CMK (cell line): ENCODE measurements at regions not wholly inside any gene's neighbourhood (a gene's known extent, or its start where the extent isn't known, plus 50 kb on each side); places are given as distances from the start of the nearest gene placed in this dataset.

Source experiments
- DNase-seq: peaks from one replicate; pipeline ENCODE4 v3.0.0-alpha.2; 2010; ENCODE audit warnings: low read depth

DNA sequence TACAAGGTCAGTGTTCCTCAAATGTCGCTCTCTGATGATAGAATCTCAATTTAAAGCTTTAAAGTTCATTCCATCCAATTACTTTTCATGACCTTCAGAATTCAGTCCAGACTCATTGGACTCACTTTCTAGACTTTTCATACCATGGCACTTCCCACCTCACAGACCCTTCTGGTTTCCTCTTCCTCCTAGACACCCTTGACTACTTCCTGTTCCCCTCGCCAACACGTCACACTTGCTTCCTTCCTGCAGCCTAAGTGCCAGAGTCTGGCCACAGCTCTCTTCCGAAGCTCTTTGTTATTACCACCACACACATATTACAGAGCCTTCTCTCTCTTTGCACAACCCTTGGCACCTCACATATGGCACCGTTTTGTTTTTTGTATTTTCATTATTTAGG is 59.1 kb upstream of the UMPS start:
- no peak for DNase-seq

DNA sequence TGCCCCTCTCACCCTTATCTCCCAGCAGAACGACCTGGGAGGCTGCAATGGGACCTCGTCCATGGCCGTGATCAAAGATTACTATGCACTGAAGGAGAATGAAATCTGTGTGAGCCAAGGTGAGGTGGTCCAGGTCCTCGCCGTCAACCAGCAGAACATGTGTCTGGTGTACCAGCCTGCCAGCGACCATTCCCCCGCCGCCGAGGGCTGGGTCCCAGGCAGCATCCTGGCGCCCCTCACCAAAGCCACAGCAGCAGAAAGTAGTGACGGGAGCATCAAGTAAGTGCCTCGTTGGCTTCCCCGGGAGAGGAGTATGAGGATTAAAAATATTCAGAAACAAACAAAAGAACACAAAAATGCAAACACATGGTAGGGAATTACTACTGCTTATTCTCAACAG is 55.9 kb upstream of the UMPS start:
- no peak for DNase-seq

DNA sequence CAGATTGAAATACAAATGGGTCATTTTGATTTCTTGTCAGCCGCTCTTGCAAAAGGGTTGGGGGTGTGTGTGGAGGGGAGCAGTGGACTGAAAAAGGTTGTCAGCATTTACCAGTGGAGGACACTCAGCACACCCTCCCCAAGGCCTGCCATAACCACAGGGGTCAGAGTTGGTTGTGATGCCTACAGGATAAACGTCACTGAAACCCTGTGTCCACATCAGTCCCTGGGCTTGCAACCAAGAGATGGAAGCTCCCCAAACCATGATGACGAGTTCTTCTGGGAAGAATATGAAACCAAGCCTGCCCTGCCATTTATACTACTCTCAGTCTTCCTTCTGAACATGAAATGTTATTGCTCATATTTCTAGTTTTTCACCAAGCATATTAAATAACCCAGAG is 54.0 kb upstream of the UMPS start:
- no peak for DNase-seq

DNA sequence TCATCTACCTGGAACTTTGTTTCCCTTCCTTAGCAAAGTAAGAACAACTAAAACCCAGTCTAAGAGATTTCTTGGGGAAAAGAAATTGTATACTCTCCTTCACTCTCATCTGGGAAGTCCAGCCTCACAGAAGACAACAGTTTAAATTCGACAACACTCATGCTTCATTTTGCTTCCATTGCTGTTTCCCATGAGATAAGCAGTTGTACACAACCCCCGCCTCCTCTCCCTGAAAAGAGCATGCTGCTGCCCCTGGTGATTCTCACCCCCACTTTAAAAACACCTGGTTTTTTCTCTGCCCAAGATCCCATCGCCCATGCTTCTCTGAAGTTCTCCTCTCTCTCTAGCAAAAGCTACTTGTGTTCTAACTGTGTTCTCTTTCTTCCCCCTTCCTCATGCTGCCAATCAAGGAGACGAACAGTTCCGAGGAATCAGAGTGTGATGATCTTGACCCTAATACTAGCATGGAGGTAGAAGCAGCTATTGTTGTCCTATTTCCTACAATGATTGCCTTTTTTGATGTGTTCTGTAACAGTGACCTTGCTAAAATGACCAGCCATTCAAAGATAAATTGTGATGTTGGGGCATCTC is 51.1 kb upstream of the UMPS start:
- DNase-seq, result no peak
